B cell (primary cell): ENCODE measurements at regions not wholly inside any gene's neighbourhood (a gene's known extent, or its start where the extent isn't known, plus 50 kb on each side); places are given as distances from the start of the nearest gene placed in this dataset.

Experiments
- CTCF ChIP-seq: fragments of 200-600 bp; IDR thresholded peaks from one replicate; pipeline ENCODE4 v1.8.0; 2022; ENCODE audit warnings: antibody characterized with exemption, mild to moderate bottlenecking
- EZH2 ChIP-seq: IDR thresholded peaks from 2 replicates; pipeline ENCODE4 v1.6.1; 2012; ENCODE audit warnings: borderline replicate concordance, low read depth, mild to moderate bottlenecking, moderate library complexity, low read length; ENCODE audit not compliant: insufficient read depth, poor library complexity, severe bottlenecking

- no peak for TF ChIP-seq CTCF
- no peak for TF ChIP-seq EZH2
Observed at GRCh38 chr5:39505363-39505762, 80.6 kb upstream of the DAB2 start.
